Nephron (organoid): ENCODE measurements at regions not wholly inside any gene's neighbourhood (a gene's known extent, or its start where the extent isn't known, plus 50 kb on each side); places are given as distances from the start of the nearest gene placed in this dataset.
A peak's percentile ranks its signal among the peaks of the same experiment; 100 is the strongest.

Source experiments
- H3K27ac Mint-ChIP-seq, 3 experiments: 2 replicates each; pipeline ENCODE4 v1.8.0; 2020; ENCODE audit warnings: mixed read lengths in 3 of 3, mild to moderate bottlenecking in 2 of 3, moderate library complexity in 1 of 3
- H3K27me3 Mint-ChIP-seq: 2 replicates; pipeline ENCODE4 v1.8.0; 2021; ENCODE audit warnings: low read depth, mild to moderate bottlenecking, moderate library complexity, mixed read lengths
- H3K36me3 Mint-ChIP-seq: 2 replicates; pipeline ENCODE4 v1.8.0; 2020; ENCODE audit warnings: low read depth, mixed read lengths
- H3K4me1 Mint-ChIP-seq: 2 replicates; pipeline ENCODE4 v1.8.0; 2020; ENCODE audit warnings: mixed read lengths
- H3K4me3 Mint-ChIP-seq, 3 experiments: 2 replicates each; pipeline ENCODE4 v1.8.0; 2020; ENCODE audit warnings: mild to moderate bottlenecking in 3 of 3, mixed read lengths in 3 of 3, moderate library complexity in 2 of 3
- H3K9me3 Mint-ChIP-seq: 2 replicates; pipeline ENCODE4 v1.8.0; 2020; ENCODE audit warnings: mixed read lengths
- CTCF ChIP-seq, 3 experiments: fragments of 200-600 bp; sonication (generic); IDR thresholded peaks; one replicate each; pipeline ENCODE4 v1.5.0; 2021; ENCODE audit warnings: antibody characterized with exemption in 3 of 3; ENCODE audit not compliant: unreplicated experiment in 3 of 3

GRCh38 chr6:135664527-135664926 lies 167.0 kb upstream of the AHI1 start:
- Mint-ChIP-seq H3K9me3 (peaks cover 26% of the 10 kb centered on the region), H3K4me3 (no peak overlapping the region), H3K4me1 (peaks cover 16% of the 10 kb centered on the region), H3K27ac (no peak overlapping the region), H3K27me3 (peaks cover 3% of the 10 kb centered on the region), H3K36me3 (no peaks in the 10 kb centered on the region)
- no peak for TF ChIP-seq CTCF (IDR thresholded peaks at IDR 0.05; ENCODE audit: unreplicated experiment in 3 of 3)

GRCh38 chr6:135665935-135666334 lies 168.4 kb upstream of the AHI1 start:
- no peak overlapping the region for H3K27ac Mint-ChIP-seq
- peaks cover 26% of the 10 kb centered on the region for H3K9me3 Mint-ChIP-seq
- H3K27me3 Mint-ChIP-seq: peaks cover 3% of the 10 kb centered on the region
- TF ChIP-seq CTCF (IDR thresholded peaks at IDR 0.05; ENCODE audit: unreplicated experiment in 3 of 3): no peak
- H3K36me3 Mint-ChIP-seq: no peaks in the 10 kb centered on the region
- no peak overlapping the region for H3K4me3 Mint-ChIP-seq
- peaks cover 16% of the 10 kb centered on the region for H3K4me1 Mint-ChIP-seq

GRCh38 chr6:135667691-135668455 lies 170.3 kb upstream of the AHI1 start:
- H3K4me3 Mint-ChIP-seq: peak overlapping the region in 2 of 3 experiments; percentile 13 to 28
- peaks cover 14% of the 10 kb centered on the region for H3K9me3 Mint-ChIP-seq
- H3K36me3 Mint-ChIP-seq: no peaks in the 10 kb centered on the region
- peaks cover 16% of the 10 kb centered on the region for H3K4me1 Mint-ChIP-seq
- H3K27me3 Mint-ChIP-seq: peaks cover 3% of the 10 kb centered on the region
- TF ChIP-seq CTCF (IDR thresholded peaks at IDR 0.05; ENCODE audit: unreplicated experiment in 3 of 3): no peak
- H3K27ac Mint-ChIP-seq: peak overlapping the region in 2 of 3 experiments; percentile 10 to 27

GRCh38 chr6:135672256-135672655 lies 174.7 kb upstream of the AHI1 start:
- Mint-ChIP-seq H3K27ac (no peak overlapping the region), H3K36me3 (no peaks in the 10 kb centered on the region), H3K27me3 (peaks cover 3% of the 10 kb centered on the region), H3K9me3 (peaks cover 2% of the 10 kb centered on the region), H3K4me1 (peaks cover 16% of the 10 kb centered on the region), H3K4me3 (no peak overlapping the region)
- no peak for TF ChIP-seq CTCF (IDR thresholded peaks at IDR 0.05; ENCODE audit: unreplicated experiment in 3 of 3)

- Mint-ChIP-seq H3K4me1 (peaks cover 5% of the 10 kb centered on the region), H3K4me3 (no peak overlapping the region), H3K27ac (peak overlapping the region; percentile 14 to 33 (median 26)), H3K27me3 (no peaks in the 10 kb centered on the region), H3K36me3 (no peaks in the 10 kb centered on the region), H3K9me3 (peaks cover 2% of the 10 kb centered on the region)
- TF ChIP-seq CTCF (IDR thresholded peaks at IDR 0.05; ENCODE audit: unreplicated experiment in 3 of 3): no peak
Measured at GRCh38 chr6:135673501-135674309, 176.2 kb upstream of the AHI1 start.
